BLaER1 treated with 17β-estradiol and CSF1 and Interleukin-3, amounts not matched to agents 10 nM and 100 nM (cell line): ENCODE measurements at regions not wholly inside any gene's neighbourhood (a gene's known extent, or its start where the extent isn't known, plus 50 kb on each side); places are given as distances from the start of the nearest gene placed in this dataset.

Experiments used
- H3K27ac ChIP-seq, 11 experiments: shearing (Covaris generic); formaldehyde crosslinking; 2 replicates each; pipeline ENCODE4 v1.8.1; 2022
- H3K27me3 ChIP-seq, 11 experiments: shearing (Covaris generic); formaldehyde crosslinking; 2 replicates each; pipeline ENCODE4 v1.8.1; 2022
- H3K36me3 ChIP-seq, 11 experiments: shearing (Covaris generic); formaldehyde crosslinking; 2 replicates each; pipeline ENCODE4 v1.8.1; 2022
- H3K4me1 ChIP-seq, 10 experiments: shearing (Covaris generic); formaldehyde crosslinking; 2 replicates each; pipeline ENCODE4 v1.8.1; 2022
- H3K4me2 ChIP-seq, 11 experiments: shearing (Covaris generic); formaldehyde crosslinking; 2 replicates each; pipeline ENCODE4 v1.8.1; 2022
- H3K4me3 ChIP-seq, 10 experiments: shearing (Covaris generic); formaldehyde crosslinking; 2 replicates each; pipeline ENCODE4 v1.8.1; 2022
- H3K9ac ChIP-seq, 11 experiments: shearing (Covaris generic); formaldehyde crosslinking; 2 replicates each; pipeline ENCODE4 v1.8.1; 2022
- H3K9me3 ChIP-seq, 11 experiments: shearing (Covaris generic); formaldehyde crosslinking; replicated peaks in 1 of 11; 2 replicates each; pipeline ENCODE4 v1.8.1; 2022
- H4K20me1 ChIP-seq, 11 experiments: shearing (Covaris generic); formaldehyde crosslinking; 2 replicates each; pipeline ENCODE4 v1.8.1; 2022
- Cebpa-rat ChIP-seq, 11 experiments: shearing (Covaris generic); IDR thresholded peaks; 2 replicates each; pipeline ENCODE4 v1.8.1; 2022

DNA sequence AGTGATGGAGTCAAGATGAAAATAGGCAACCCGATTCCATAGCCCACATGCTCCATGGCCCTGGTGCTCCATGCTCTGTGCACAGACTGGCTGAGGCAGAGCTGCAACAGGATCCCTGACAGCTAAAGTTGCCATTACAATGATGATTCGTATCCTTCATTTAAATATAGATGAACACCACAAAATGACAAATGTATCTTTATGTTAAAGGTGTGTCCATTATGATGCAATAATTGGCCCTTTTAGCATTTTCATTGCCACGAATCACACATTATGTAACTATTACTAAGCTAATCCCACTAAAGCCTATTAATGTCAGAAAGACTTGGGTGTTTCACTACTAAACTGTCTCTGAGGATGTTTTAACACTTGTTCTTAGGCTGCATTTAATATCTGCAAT is 270.2 kb upstream of the THBS1 start:
- Histone ChIP-seq H3K4me3 (no peak overlapping the region), H3K27ac (no peak overlapping the region)
- TF ChIP-seq Cebpa-rat (IDR thresholded peaks at IDR 0.05) = peak in 2 of 11 experiments; percentile 15 to 29; a peak in 1 of 22 replicates

DNA sequence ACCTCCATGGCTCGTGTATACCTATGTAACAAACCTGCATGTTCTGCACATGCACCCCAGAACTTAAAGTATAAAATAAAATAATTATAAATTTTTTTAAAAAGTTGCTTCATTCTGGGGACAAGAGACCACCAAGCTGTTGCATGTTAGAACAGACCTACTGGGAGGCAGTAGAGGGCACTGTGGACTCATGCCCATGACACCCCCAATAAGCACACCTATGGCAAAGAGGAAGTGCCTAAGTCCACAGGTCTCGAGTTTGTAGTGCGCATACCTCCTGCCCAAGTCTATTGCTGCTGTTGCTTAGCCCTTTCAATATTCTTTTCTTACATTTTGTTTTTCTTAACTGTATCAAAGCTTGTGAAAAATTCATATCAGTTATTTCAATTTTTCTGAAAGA is 267.9 kb upstream of the THBS1 start:
- no peak overlapping the region for H3K9ac ChIP-seq
- H3K27me3 ChIP-seq = no peaks in the 10 kb centered on the region
- no peaks in the 10 kb centered on the region for H3K9me3 ChIP-seq
- peak overlapping the region in 2 of 11 experiments; percentile 6 to 43; a peak in 2 of 22 replicates for H3K4me2 ChIP-seq
- peak overlapping the region in 2 of 11 experiments; percentile 15 to 21; a peak in 1 of 22 replicates for H3K27ac ChIP-seq
- H3K36me3 ChIP-seq = no peaks in the 10 kb centered on the region
- H3K4me1 ChIP-seq = peaks cover 0 to 18% (median 0%) of the 10 kb centered on the region in 10 experiments; a peak in 4 of 20 replicates
- H3K4me3 ChIP-seq = no peak overlapping the region
- no peak for TF ChIP-seq Cebpa-rat (IDR thresholded peaks at IDR 0.05)
- no peaks in the 10 kb centered on the region for H4K20me1 ChIP-seq

More for the DNA sequence above, 270.2 kb upstream of the THBS1 start:
- no peak overlapping the region for H3K9ac ChIP-seq
- no peaks in the 10 kb centered on the region for H3K27me3 ChIP-seq
- H3K4me2 ChIP-seq = peak overlapping the region in 1 of 11 experiments; percentile 20; a peak in 1 of 22 replicates
- H4K20me1 ChIP-seq = no peaks in the 10 kb centered on the region
- H3K36me3 ChIP-seq = no peaks in the 10 kb centered on the region
- peaks cover 0 to 18% (median 0%) of the 10 kb centered on the region in 10 experiments; a peak in 4 of 20 replicates for H3K4me1 ChIP-seq
- H3K9me3 ChIP-seq = peaks cover 0 to 7% (median 0%) of the 10 kb centered on the region in 11 experiments; a peak in 7 of 22 replicates

DNA sequence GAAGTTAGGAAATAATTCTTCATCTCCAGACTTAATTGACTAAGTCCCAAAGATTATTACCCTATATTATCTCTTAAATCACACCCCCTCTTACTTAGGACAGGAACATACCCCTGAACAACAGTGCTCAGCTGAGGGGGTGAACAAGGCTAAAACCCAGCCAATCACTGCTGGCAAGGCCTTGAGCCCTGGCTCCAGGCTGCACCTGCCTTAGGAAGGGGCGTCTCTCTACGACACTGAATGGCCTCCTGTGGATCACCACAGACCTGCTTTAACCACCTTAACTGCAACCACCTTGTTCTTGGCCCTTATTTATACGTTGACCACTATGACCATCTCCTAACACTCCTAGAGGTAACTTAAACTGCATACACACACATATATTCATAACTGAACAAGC is 267.4 kb upstream of the THBS1 start:
- no peak for TF ChIP-seq Cebpa-rat (IDR thresholded peaks at IDR 0.05)
- H3K36me3 ChIP-seq = no peaks in the 10 kb centered on the region
- H3K4me1 ChIP-seq = peaks cover 0 to 18% (median 0%) of the 10 kb centered on the region in 10 experiments; a peak in 4 of 20 replicates
- peak overlapping the region in 2 of 11 experiments; percentile 6 to 43; a peak in 2 of 22 replicates for H3K4me2 ChIP-seq
- no peak overlapping the region for H3K4me3 ChIP-seq
- no peaks in the 10 kb centered on the region for H3K27me3 ChIP-seq
- no peak overlapping the region for H3K9ac ChIP-seq
- H3K27ac ChIP-seq = peak overlapping the region in 3 of 11 experiments; percentile 8 to 21 (median 15); a peak in 1 of 22 replicates
- no peaks in the 10 kb centered on the region for H4K20me1 ChIP-seq
- H3K9me3 ChIP-seq = no peaks in the 10 kb centered on the region

DNA sequence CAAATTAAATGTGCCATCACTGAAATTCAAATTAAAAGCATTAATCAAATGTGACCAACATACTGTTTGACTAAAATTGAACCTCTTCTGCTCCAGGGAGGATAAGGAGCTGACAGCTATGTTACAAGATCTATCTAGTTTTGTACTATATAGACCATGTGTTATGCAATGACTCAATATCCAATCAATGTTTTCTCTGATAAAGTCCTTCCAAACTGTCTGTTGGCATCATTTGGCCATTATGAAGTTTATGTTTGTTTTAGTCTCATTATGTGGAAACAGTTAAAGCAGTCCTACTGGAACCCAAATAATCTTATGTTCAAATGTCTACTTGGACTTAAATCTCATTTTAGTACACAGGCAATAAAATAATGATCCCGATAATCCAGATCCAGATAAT is 267.0 kb upstream of the THBS1 start:
- no peaks in the 10 kb centered on the region for H4K20me1 ChIP-seq
- no peak overlapping the region for H3K27ac ChIP-seq
- H3K4me3 ChIP-seq = no peak overlapping the region
- H3K9me3 ChIP-seq = no peaks in the 10 kb centered on the region
- H3K4me1 ChIP-seq = peaks cover 0 to 18% (median 0%) of the 10 kb centered on the region in 10 experiments; a peak in 4 of 20 replicates
- no peaks in the 10 kb centered on the region for H3K27me3 ChIP-seq
- H3K36me3 ChIP-seq = no peaks in the 10 kb centered on the region
- no peak overlapping the region for H3K9ac ChIP-seq
- no peak for TF ChIP-seq Cebpa-rat (IDR thresholded peaks at IDR 0.05)
- 0 out of 22 replicates have a peak overlapping the region, but pooled peaks of 1 of the 11 experiments have one; percentile 43 for H3K4me2 ChIP-seq

DNA sequence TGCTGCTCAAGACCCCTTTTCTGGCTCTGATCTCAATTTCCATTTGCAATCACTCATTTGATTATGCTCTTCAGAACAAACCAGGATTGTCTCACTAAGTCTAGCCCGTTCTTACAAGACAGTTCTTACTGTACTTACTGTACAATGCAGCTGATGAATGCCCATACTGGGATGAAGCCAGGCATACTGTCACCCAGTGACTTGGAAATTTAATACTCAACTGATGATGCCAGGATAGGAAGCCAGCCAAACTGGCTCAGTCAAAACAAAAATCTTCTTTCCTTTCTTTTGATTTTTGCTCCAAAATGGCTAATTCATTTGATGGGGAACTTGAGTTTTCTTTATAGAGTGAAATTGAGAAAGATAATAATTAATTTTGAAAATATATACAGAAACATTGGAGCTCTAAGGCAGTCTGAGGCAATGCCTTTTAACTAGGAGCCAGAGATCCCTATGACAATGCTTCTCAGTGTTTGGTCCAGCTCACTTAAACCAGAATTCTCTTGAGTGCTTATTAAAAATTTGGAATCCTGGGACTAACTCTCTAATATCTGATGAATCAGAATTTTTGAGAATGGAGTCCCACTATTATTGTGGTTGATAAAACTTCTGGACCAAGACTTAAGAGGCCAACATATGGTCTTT is 265.6 kb upstream of the THBS1 start:
- no peak for TF ChIP-seq Cebpa-rat (IDR thresholded peaks at IDR 0.05)
- Histone ChIP-seq H3K9me3 (peaks cover 2 to 11% (median 4%) of the 10 kb centered on the region in 11 experiments; a peak in 14 of 22 replicates), H3K36me3 (no peaks in the 10 kb centered on the region), H3K4me2 (no peak overlapping the region), H4K20me1 (no peaks in the 10 kb centered on the region), H3K4me1 (peaks cover 0 to 18% (median 0%) of the 10 kb centered on the region in 10 experiments; a peak in 4 of 20 replicates), H3K27me3 (no peaks in the 10 kb centered on the region), H3K9ac (no peak overlapping the region), H3K27ac (no peak overlapping the region), H3K4me3 (no peak overlapping the region)

DNA sequence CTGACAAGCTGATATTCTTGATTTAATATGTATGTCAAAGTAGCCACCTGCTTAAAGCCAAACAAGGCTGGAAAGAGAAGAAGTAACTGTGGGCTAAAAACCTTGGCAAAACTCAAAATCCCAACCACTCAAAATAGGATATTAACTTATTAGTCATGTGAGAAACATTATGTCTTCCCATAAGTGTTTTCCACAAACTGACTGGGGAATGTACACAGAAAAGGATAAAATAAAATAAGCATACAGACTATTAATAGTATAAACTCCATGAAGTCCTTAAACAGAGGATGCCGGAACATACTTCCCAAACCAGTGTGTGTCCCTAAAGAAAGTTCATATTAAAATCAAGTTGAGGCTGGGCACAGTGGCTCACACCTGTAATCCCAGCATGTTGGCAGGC is 263.7 kb upstream of the THBS1 start:
- no peak overlapping the region for H3K4me3 ChIP-seq
- H3K27ac ChIP-seq = no peak overlapping the region
- peaks cover 0 to 12% (median 0%) of the 10 kb centered on the region in 10 experiments; a peak in 4 of 20 replicates for H3K4me1 ChIP-seq
- TF ChIP-seq Cebpa-rat (IDR thresholded peaks at IDR 0.05) = no peak
- H4K20me1 ChIP-seq = no peaks in the 10 kb centered on the region
- no peaks in the 10 kb centered on the region for H3K36me3 ChIP-seq
- H3K9ac ChIP-seq = no peak overlapping the region
- H3K4me2 ChIP-seq = no peak overlapping the region
- peaks cover 5 to 26% (median 11%) of the 10 kb centered on the region in 11 experiments; a peak in 15 of 22 replicates for H3K9me3 ChIP-seq
- H3K27me3 ChIP-seq = no peaks in the 10 kb centered on the region

DNA sequence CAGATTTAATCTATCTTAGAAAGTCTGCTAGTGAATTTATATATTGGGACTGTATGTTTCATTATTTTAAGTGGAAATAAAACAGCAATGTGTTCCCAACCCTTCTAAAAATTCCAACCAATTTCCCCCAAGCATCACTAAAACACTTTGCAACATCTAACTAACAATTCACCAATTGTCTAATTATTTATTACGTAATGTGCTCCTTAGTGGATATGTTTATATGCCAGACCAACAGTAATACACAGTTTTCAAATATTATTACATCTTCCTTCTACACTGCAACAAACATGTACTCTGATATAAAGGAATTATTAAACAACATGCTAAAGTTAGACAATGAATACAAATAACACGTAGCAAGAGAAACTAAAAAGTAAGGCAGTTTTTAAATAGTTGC is 262.6 kb upstream of the THBS1 start:
- no peak overlapping the region for H3K4me3 ChIP-seq
- no peak overlapping the region for H3K4me2 ChIP-seq
- H3K27ac ChIP-seq = no peak overlapping the region
- peaks cover 0 to 9% (median 0%) of the 10 kb centered on the region in 10 experiments; a peak in 4 of 20 replicates for H3K4me1 ChIP-seq
- peaks cover 5 to 26% (median 11%) of the 10 kb centered on the region in 11 experiments; a peak in 15 of 22 replicates for H3K9me3 ChIP-seq
- H4K20me1 ChIP-seq = no peaks in the 10 kb centered on the region
- TF ChIP-seq Cebpa-rat (IDR thresholded peaks at IDR 0.05) = 0 out of 22 replicates have a peak, but pooled peaks of 1 of the 11 experiments have one; percentile 9
- no peaks in the 10 kb centered on the region for H3K36me3 ChIP-seq
- no peak overlapping the region for H3K9ac ChIP-seq
- H3K27me3 ChIP-seq = no peaks in the 10 kb centered on the region

DNA sequence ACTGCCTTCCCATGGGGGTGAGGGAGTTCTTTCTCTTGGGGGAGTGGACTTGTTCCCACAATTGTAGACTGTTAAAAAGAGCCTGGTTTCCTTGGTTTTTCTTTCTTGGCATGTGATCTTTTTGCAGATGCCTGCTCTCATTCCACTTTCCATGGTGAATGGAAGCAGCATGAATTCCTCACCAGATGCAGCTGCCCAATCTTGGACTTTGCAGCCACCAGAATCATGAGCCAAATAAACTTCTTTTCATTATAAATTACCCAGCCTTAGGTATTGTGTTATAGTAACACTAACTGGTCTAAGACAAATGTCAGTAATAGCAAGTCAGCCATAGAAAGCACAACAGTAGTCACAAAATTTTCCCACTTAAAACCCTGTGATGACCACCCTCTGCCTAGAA is 260.5 kb upstream of the THBS1 start:
- Histone ChIP-seq H4K20me1 (no peaks in the 10 kb centered on the region), H3K9ac (no peak overlapping the region), H3K4me2 (no peak overlapping the region), H3K9me3 (peaks cover 5 to 26% (median 11%) of the 10 kb centered on the region in 11 experiments; a peak in 15 of 22 replicates), H3K4me3 (no peak overlapping the region), H3K4me1 (peaks cover 0 to under 1% (median 0%) of the 10 kb centered on the region in 10 experiments; a peak in 1 of 20 replicates), H3K27ac (no peak overlapping the region), H3K27me3 (no peaks in the 10 kb centered on the region), H3K36me3 (no peaks in the 10 kb centered on the region)
- TF ChIP-seq Cebpa-rat (IDR thresholded peaks at IDR 0.05) = no peak

DNA sequence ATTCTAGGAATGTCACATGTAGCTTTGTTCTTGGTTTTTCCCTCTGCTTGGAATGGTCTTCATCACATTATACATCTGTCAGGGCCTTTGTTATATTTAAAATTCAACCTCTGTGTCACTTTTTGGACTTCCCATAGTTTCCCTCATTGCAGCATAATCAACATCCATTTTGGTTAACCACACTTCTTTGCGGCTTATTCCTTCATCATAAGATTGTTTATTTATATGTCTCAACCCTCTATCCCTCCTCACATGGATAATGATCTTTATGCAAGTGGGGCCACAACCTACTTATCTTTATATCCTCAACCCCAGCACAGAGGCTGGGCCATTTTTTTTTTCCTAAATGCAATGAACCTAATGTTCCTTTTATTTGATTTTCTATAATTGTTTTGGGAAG is 260.0 kb upstream of the THBS1 start:
- no peak for TF ChIP-seq Cebpa-rat (IDR thresholded peaks at IDR 0.05)
- Histone ChIP-seq H4K20me1 (no peaks in the 10 kb centered on the region), H3K9ac (no peak overlapping the region), H3K27ac (no peak overlapping the region), H3K4me3 (no peak overlapping the region), H3K36me3 (no peaks in the 10 kb centered on the region), H3K27me3 (no peaks in the 10 kb centered on the region), H3K9me3 (peaks cover 5 to 26% (median 11%) of the 10 kb centered on the region in 11 experiments; a peak in 15 of 22 replicates), H3K4me2 (no peak overlapping the region), H3K4me1 (peaks cover 0 to 6% (median 0%) of the 10 kb centered on the region in 10 experiments; a peak in 3 of 20 replicates)
